WTC11 (cell line): ENCODE measurements at regions not wholly inside any gene's neighbourhood (a gene's known extent, or its start where the extent isn't known, plus 50 kb on each side); places are given as distances from the start of the nearest gene placed in this dataset.

ENCODE experiments used
- ATAC-seq: fragments of 200-7000 bp; cut with Tn5 transposase; 2 replicates; pipeline ENCODE4 v1.10.0; 2021; ENCODE audit warnings: mild to moderate bottlenecking, moderate library complexity
- CTCF ChIA-PET: fragments of 300-600 bp; sonication (Branson Sonifier 250); formaldehyde crosslinking; loops from one replicate; lab custom pipeline; 2021; ENCODE audit warnings: antibody characterized with exemption; lab: Charles Lee
- POLR2A ChIA-PET: fragments of 350-600 bp; sonication (Branson Sonifier 250); formaldehyde crosslinking; loops from one replicate; lab custom pipeline; 2021; ENCODE audit warnings: antibody characterized with exemption; lab: Charles Lee
- DNase-seq: peaks from one replicate; pipeline ENCODE4 v3.0.0; 2021; ENCODE audit warnings: low spot score
- H3K27ac Mint-ChIP-seq: 2 replicates; pipeline ENCODE4 v1.8.0; 2021; ENCODE audit warnings: mixed read lengths
- H3K27me3 Mint-ChIP-seq: 2 replicates; pipeline ENCODE4 v1.8.0; 2021; ENCODE audit warnings: low read depth, mild to moderate bottlenecking, moderate library complexity, mixed read lengths
- H3K36me3 Mint-ChIP-seq: 2 replicates; pipeline ENCODE4 v1.8.0; 2021; ENCODE audit warnings: mixed read lengths
- H3K4me1 Mint-ChIP-seq: 2 replicates; pipeline ENCODE4 v1.8.0; 2022; ENCODE audit warnings: mixed read lengths
- H3K4me3 Mint-ChIP-seq: 2 replicates; pipeline ENCODE4 v1.8.0; 2021; ENCODE audit warnings: mild to moderate bottlenecking, moderate library complexity, mixed read lengths
- H3K9me3 Mint-ChIP-seq: 2 replicates; pipeline ENCODE4 v1.8.0; 2021; ENCODE audit warnings: mixed read lengths
- ATF3 ChIP-seq: sonication (generic); formaldehyde crosslinking; conservative IDR thresholded peaks from 2 replicates; pipeline ENCODE4 v1.8.1; 2022; ENCODE audit warnings: mild to moderate bottlenecking, missing genetic modification reagents
- CTCF ChIP-seq: fragments of 200-600 bp; IDR thresholded peaks from 2 replicates; pipeline ENCODE4 v1.8.0; 2022; ENCODE audit warnings: antibody characterized with exemption
- E2F5 ChIP-seq: sonication (generic); formaldehyde crosslinking; IDR thresholded peaks from 2 replicates; pipeline ENCODE4 v1.8.1; 2022; ENCODE audit warnings: mild to moderate bottlenecking, moderate library complexity, missing genetic modification reagents
- ERG ChIP-seq: fragments of 250-450 bp; sonication (Bioruptor Pico); IDR thresholded peaks from 2 replicates; pipeline ENCODE4 v1.8.0; 2021; ENCODE audit warnings: mild to moderate bottlenecking
- FOXJ3 ChIP-seq: sonication (generic); formaldehyde crosslinking; IDR thresholded peaks from 2 replicates; pipeline ENCODE4 v1.9.0; 2021; ENCODE audit warnings: missing genetic modification reagents, mild to moderate bottlenecking, borderline replicate concordance
- FOXK1 ChIP-seq: sonication (generic); formaldehyde crosslinking; IDR thresholded peaks from 2 replicates; pipeline ENCODE4 v1.8.0; 2022; ENCODE audit warnings: mild to moderate bottlenecking, moderate library complexity, missing genetic modification reagents
- FOXP1 ChIP-seq: sonication (generic); formaldehyde crosslinking; IDR thresholded peaks from 2 replicates; pipeline ENCODE4 v1.8.0; 2022; ENCODE audit warnings: missing genetic modification reagents, mild to moderate bottlenecking, moderate library complexity, borderline replicate concordance
- GABPB1 ChIP-seq: sonication (generic); formaldehyde crosslinking; IDR thresholded peaks from 2 replicates; pipeline ENCODE4 v1.8.1; 2023; ENCODE audit warnings: mild to moderate bottlenecking, missing genetic modification reagents
- IRF1 ChIP-seq: sonication (generic); formaldehyde crosslinking; IDR thresholded peaks from 2 replicates; pipeline ENCODE4 v1.8.0; 2023; ENCODE audit warnings: missing genetic modification reagents
- JAZF1 ChIP-seq: fragments of 250-450 bp; sonication (Bioruptor Pico); IDR thresholded peaks from 2 replicates; pipeline ENCODE4 v1.9.0; 2021; ENCODE audit warnings: moderate library complexity, mild to moderate bottlenecking, inconsistent platforms
- MAX ChIP-seq: sonication (generic); formaldehyde crosslinking; IDR thresholded peaks from 2 replicates; pipeline ENCODE4 v1.8.0; 2022; ENCODE audit warnings: mild to moderate bottlenecking, missing genetic modification reagents
- NR3C1 ChIP-seq: sonication (generic); formaldehyde crosslinking; conservative IDR thresholded peaks from 2 replicates; pipeline ENCODE4 v1.8.1; 2023; ENCODE audit warnings: low read depth, mild to moderate bottlenecking, missing genetic modification reagents
- ZBTB21 ChIP-seq: sonication (generic); formaldehyde crosslinking; IDR thresholded peaks from 2 replicates; pipeline ENCODE4 v1.8.1; 2023; ENCODE audit warnings: mild to moderate bottlenecking, missing genetic modification reagents, borderline replicate concordance
- ZMAT4 ChIP-seq: fragments of 250-450 bp; sonication (Bioruptor Pico); IDR thresholded peaks from 2 replicates; pipeline ENCODE4 v1.9.0; 2021; ENCODE audit warnings: mild to moderate bottlenecking
- ZNF232 ChIP-seq: sonication (generic); formaldehyde crosslinking; IDR thresholded peaks from 2 replicates; pipeline ENCODE4 v1.8.0; 2022; ENCODE audit warnings: mild to moderate bottlenecking, missing genetic modification reagents
- ZNF263 ChIP-seq: sonication (generic); formaldehyde crosslinking; IDR thresholded peaks from 2 replicates; pipeline ENCODE4 v1.8.1; 2022; ENCODE audit warnings: low read depth, mild to moderate bottlenecking, moderate library complexity, missing genetic modification reagents
- ZNF423 ChIP-seq: fragments of 250-450 bp; sonication (Bioruptor Pico); IDR thresholded peaks from 2 replicates; pipeline ENCODE4 v2.1.2; 2022; ENCODE audit warnings: mild to moderate bottlenecking, moderate library complexity
- ZSCAN18 ChIP-seq: fragments of 250-450 bp; sonication (Bioruptor Pico); IDR thresholded peaks from 2 replicates; pipeline ENCODE4 v2.1.2; 2022; ENCODE audit warnings: mild to moderate bottlenecking, moderate library complexity

- ATAC-seq (no peak), DNase-seq (no peak)
- Mint-ChIP-seq H3K9me3 (peaks cover 19% of the 10 kb centered on the region), H3K4me3 (no peak overlapping the region), H3K27ac (no peak overlapping the region), H3K27me3 (peaks cover 3% of the 10 kb centered on the region), H3K36me3 (no peaks in the 10 kb centered on the region; the same call in 1 of the 2 replicates), H3K4me1 (peaks cover 8% of the 10 kb centered on the region)
- POLR2A ChIA-PET, result no interaction called here
- TF ChIP-seq NR3C1 (CRISPR knock-in tag), result no peak
- TF ChIP-seq ATF3 (CRISPR knock-in tag), result no peak
- TF ChIP-seq CTCF, result no peak
- no peak for TF ChIP-seq ZNF232
- CTCF ChIA-PET, result no interaction called here
Measured at GRCh38 chr20:22789676-22790075, 205.3 kb upstream of the FOXA2 start.

- ATAC-seq (no peak), DNase-seq (no peak)
- H3K27ac Mint-ChIP-seq, result no peak overlapping the region
- H3K9me3 Mint-ChIP-seq, result peaks cover 4% of the 10 kb centered on the region; the same call in 1 of the 2 replicates
- H3K4me1 Mint-ChIP-seq, result peaks cover 17% of the 10 kb centered on the region
- no peak overlapping the region for H3K4me3 Mint-ChIP-seq
- TF ChIP-seq E2F5, result no peak
- TF ChIP-seq FOXK1, result no peak
- no peak for TF ChIP-seq MAX (CRISPR knock-in tag)
- no peak for TF ChIP-seq NR3C1 (CRISPR knock-in tag)
- TF ChIP-seq ZNF423 (CRISPR knock-in tag), result no peak
- TF ChIP-seq FOXP1 (CRISPR knock-in tag), result no peak
- no peak for TF ChIP-seq GABPB1 (CRISPR knock-in tag)
- no peak for TF ChIP-seq ZBTB21 (CRISPR knock-in tag)
- no peak for TF ChIP-seq ZNF232
- no peak for TF ChIP-seq JAZF1 (CRISPR knock-in tag)
- no peak for TF ChIP-seq FOXJ3 (CRISPR knock-in tag)
- no peak for TF ChIP-seq IRF1 (CRISPR knock-in tag)
- TF ChIP-seq ZNF263 (CRISPR knock-in tag), result no peak
- no peak for TF ChIP-seq ERG (CRISPR knock-in tag)
- TF ChIP-seq ZSCAN18 (CRISPR knock-in tag), result no peak
- TF ChIP-seq ZMAT4, result no peak
- TF ChIP-seq, all 79 proteins: peak for 0
- CTCF ChIA-PET, result no interaction called here
- POLR2A ChIA-PET, result no interaction called here
- H3K27me3 Mint-ChIP-seq, result peaks cover 3% of the 10 kb centered on the region
- H3K36me3 Mint-ChIP-seq, result no peaks in the 10 kb centered on the region
Measured at GRCh38 chr20:22791396-22791795, 207.0 kb upstream of the FOXA2 start.
